WTC11 (cell line): ENCODE measurements at regions not wholly inside any gene's neighbourhood (a gene's known extent, or its start where the extent isn't known, plus 50 kb on each side); places are given as distances from the start of the nearest gene placed in this dataset.

Experiments used
- ATAC-seq: fragments of 200-7000 bp; cut with Tn5 transposase; 2 replicates; pipeline ENCODE4 v1.10.0; 2021; ENCODE audit warnings: mild to moderate bottlenecking, moderate library complexity
- CTCF ChIA-PET: fragments of 300-600 bp; sonication (Branson Sonifier 250); formaldehyde crosslinking; loops from one replicate; lab custom pipeline; 2021; ENCODE audit warnings: antibody characterized with exemption; lab: Charles Lee
- POLR2A ChIA-PET: fragments of 350-600 bp; sonication (Branson Sonifier 250); formaldehyde crosslinking; loops from one replicate; lab custom pipeline; 2021; ENCODE audit warnings: antibody characterized with exemption; lab: Charles Lee
- DNase-seq: peaks from one replicate; pipeline ENCODE4 v3.0.0; 2021; ENCODE audit warnings: low spot score
- H3K27ac Mint-ChIP-seq: 2 replicates; pipeline ENCODE4 v1.8.0; 2021; ENCODE audit warnings: mixed read lengths
- H3K27me3 Mint-ChIP-seq: 2 replicates; pipeline ENCODE4 v1.8.0; 2021; ENCODE audit warnings: low read depth, mild to moderate bottlenecking, moderate library complexity, mixed read lengths
- H3K36me3 Mint-ChIP-seq: 2 replicates; pipeline ENCODE4 v1.8.0; 2021; ENCODE audit warnings: mixed read lengths
- H3K4me1 Mint-ChIP-seq: 2 replicates; pipeline ENCODE4 v1.8.0; 2022; ENCODE audit warnings: mixed read lengths
- H3K4me3 Mint-ChIP-seq: 2 replicates; pipeline ENCODE4 v1.8.0; 2021; ENCODE audit warnings: mild to moderate bottlenecking, moderate library complexity, mixed read lengths
- H3K9me3 Mint-ChIP-seq: 2 replicates; pipeline ENCODE4 v1.8.0; 2021; ENCODE audit warnings: mixed read lengths
- ELF4 ChIP-seq: sonication (generic); formaldehyde crosslinking; IDR thresholded peaks from 2 replicates; pipeline ENCODE4 v1.8.1; 2022; ENCODE audit warnings: low read depth, mild to moderate bottlenecking, moderate library complexity, missing genetic modification reagents
- ETV6 ChIP-seq: sonication (generic); formaldehyde crosslinking; IDR thresholded peaks from 2 replicates; pipeline ENCODE4 v1.8.1; 2022; ENCODE audit warnings: mild to moderate bottlenecking, missing genetic modification reagents
- IRF2 ChIP-seq: sonication (generic); formaldehyde crosslinking; IDR thresholded peaks from 2 replicates; pipeline ENCODE4 v1.8.0; 2022; ENCODE audit warnings: low read depth, missing genetic modification reagents, borderline replicate concordance
- JUN ChIP-seq: sonication (generic); formaldehyde crosslinking; IDR thresholded peaks from 2 replicates; pipeline ENCODE4 v1.8.0; 2023; ENCODE audit warnings: mild to moderate bottlenecking, missing genetic modification reagents
- KAT7 ChIP-seq: sonication (generic); formaldehyde crosslinking; IDR thresholded peaks from 2 replicates; pipeline ENCODE4 v1.8.1; 2023; ENCODE audit warnings: missing genetic modification reagents, mild to moderate bottlenecking, borderline replicate concordance
- MYBL2 ChIP-seq: sonication (generic); formaldehyde crosslinking; IDR thresholded peaks from 2 replicates; pipeline ENCODE4 v1.8.1; 2023; ENCODE audit warnings: mild to moderate bottlenecking, moderate library complexity, missing genetic modification reagents
- NFE2L1 ChIP-seq: sonication (generic); formaldehyde crosslinking; IDR thresholded peaks from 2 replicates; pipeline ENCODE4 v1.8.1; 2023; ENCODE audit warnings: missing genetic modification reagents
- NR1H2 ChIP-seq: sonication (generic); formaldehyde crosslinking; IDR thresholded peaks from 2 replicates; pipeline ENCODE4 v1.9.0; 2021; ENCODE audit warnings: mild to moderate bottlenecking, moderate library complexity, missing genetic modification reagents
- NR3C1 ChIP-seq: sonication (generic); formaldehyde crosslinking; conservative IDR thresholded peaks from 2 replicates; pipeline ENCODE4 v1.8.1; 2023; ENCODE audit warnings: low read depth, mild to moderate bottlenecking, missing genetic modification reagents
- SP1 ChIP-seq: sonication (generic); formaldehyde crosslinking; conservative IDR thresholded peaks from 2 replicates; pipeline ENCODE4 v1.8.1; 2022; ENCODE audit warnings: missing genetic modification reagents
- TP53 ChIP-seq: sonication (generic); formaldehyde crosslinking; IDR thresholded peaks from 2 replicates; pipeline ENCODE4 v1.8.1; 2023; ENCODE audit warnings: mild to moderate bottlenecking, missing genetic modification reagents
- ZNF121 ChIP-seq: sonication (generic); formaldehyde crosslinking; IDR thresholded peaks from 2 replicates; pipeline ENCODE4 v1.8.0; 2023; ENCODE audit warnings: missing genetic modification reagents
- TF ChIP-seq, protein P1 (sequence below): fragments of 250-450 bp; sonication (Bioruptor Pico); IDR thresholded peaks from 2 replicates; pipeline ENCODE4 v1.8.0; 2021; ENCODE audit warnings: mild to moderate bottlenecking
- TF ChIP-seq, protein P2 (sequence below): sonication (generic); formaldehyde crosslinking; IDR thresholded peaks from 2 replicates; pipeline ENCODE4 v1.8.0; 2023; ENCODE audit warnings: missing genetic modification reagents, mild to moderate bottlenecking, borderline replicate concordance
- TF ChIP-seq, protein P3 (sequence below): sonication (generic); formaldehyde crosslinking; IDR thresholded peaks from 2 replicates; pipeline ENCODE4 v1.8.1; 2022; ENCODE audit warnings: mild to moderate bottlenecking, moderate library complexity, missing genetic modification reagents
- TF ChIP-seq, protein P4 (sequence below): sonication (generic); formaldehyde crosslinking; IDR thresholded peaks from 2 replicates; pipeline ENCODE4 v1.8.1; 2023; ENCODE audit warnings: mild to moderate bottlenecking, missing genetic modification reagents
- TF ChIP-seq, protein P5 (sequence below): sonication (generic); formaldehyde crosslinking; IDR thresholded peaks from 2 replicates; pipeline ENCODE4 v1.8.1; 2022; ENCODE audit warnings: missing genetic modification reagents, borderline replicate concordance
- TF ChIP-seq, protein P6 (sequence below): fragments of 250-450 bp; sonication (Bioruptor Pico); conservative IDR thresholded peaks from 2 replicates; pipeline ENCODE4 v1.9.0; 2021; ENCODE audit warnings: mild to moderate bottlenecking
- TF ChIP-seq, protein P7 (sequence below): sonication (generic); formaldehyde crosslinking; IDR thresholded peaks from 2 replicates; pipeline ENCODE4 v1.8.0; 2022; ENCODE audit warnings: missing genetic modification reagents

DNA sequence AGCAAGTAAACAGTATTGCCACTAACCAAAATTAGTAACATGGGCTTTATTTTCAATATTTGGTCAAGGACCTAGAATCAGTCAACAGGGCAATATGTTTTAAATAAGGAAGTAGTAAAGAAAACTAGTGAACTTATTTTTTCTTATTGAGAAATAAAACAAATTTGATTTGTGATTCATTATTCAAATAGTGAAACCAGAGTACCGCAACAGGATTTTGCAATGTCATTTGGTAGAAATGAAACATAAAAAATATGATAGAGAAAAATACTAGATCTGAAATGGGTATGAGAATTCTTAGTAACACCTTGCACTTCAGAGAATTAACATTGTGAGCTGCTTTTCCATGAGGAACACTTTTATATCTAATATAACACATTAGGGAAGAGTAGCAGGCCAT is 291.8 kb upstream of the GBE1 start:
- CTCF ChIA-PET: no interaction called here
- POLR2A ChIA-PET: no interaction called here
- TF ChIP-seq NFE2L1 (CRISPR knock-in tag): no peak
- TF ChIP-seq, protein P1, sequence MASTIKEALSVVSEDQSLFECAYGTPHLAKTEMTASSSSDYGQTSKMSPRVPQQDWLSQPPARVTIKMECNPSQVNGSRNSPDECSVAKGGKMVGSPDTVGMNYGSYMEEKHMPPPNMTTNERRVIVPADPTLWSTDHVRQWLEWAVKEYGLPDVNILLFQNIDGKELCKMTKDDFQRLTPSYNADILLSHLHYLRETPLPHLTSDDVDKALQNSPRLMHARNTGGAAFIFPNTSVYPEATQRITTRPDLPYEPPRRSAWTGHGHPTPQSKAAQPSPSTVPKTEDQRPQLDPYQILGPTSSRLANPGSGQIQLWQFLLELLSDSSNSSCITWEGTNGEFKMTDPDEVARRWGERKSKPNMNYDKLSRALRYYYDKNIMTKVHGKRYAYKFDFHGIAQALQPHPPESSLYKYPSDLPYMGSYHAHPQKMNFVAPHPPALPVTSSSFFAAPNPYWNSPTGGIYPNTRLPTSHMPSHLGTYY (CRISPR knock-in tag): no peak
- ATAC-seq (no peak), DNase-seq (no peak)
- Mint-ChIP-seq H3K4me3 (no peak overlapping the region), H3K4me1 (no peaks in the 10 kb centered on the region), H3K27me3 (no peaks in the 10 kb centered on the region), H3K27ac (no peak overlapping the region), H3K36me3 (no peaks in the 10 kb centered on the region), H3K9me3 (no peaks in the 10 kb centered on the region)

DNA sequence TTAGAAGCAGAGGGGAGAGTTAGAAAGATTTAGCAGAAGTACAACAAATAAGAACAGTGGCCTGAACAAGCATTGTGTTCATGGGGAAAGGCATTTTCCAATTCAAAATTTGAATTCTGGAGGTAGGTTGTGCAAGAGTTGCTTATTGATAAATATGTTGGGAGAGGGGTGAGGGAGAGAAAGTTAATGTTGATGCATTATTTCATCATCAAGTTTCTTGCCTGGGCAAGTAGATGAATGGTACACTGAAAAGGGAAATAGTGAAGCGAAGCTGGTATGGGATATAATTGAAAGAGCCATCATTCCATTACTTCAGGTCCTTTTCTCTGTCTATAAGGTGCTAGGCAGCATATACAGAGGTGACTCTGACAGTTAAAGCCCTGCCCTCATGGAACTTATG is 288.9 kb upstream of the GBE1 start:
- ChIA-PET POLR2A (no interaction called here), CTCF (no interaction called here)

DNA sequence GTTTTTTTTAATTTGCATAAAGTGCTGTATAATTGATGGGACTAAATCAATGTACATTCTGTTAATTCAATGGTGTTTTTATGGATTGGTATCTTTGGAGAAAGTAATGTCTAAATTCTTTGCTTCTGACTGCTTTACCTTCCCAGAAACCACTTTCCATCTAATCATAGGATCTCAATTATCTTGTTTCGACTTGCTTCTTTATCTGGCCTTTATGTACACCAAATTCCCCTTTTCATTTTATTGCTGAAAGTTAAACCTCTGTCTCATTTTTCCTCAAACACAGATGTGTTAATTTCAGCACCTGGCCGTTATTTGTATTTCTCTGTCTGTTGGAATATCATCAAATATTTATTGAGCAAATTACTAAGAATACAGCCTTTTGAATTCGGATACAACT is 287.3 kb upstream of the GBE1 start:
- no peak for ATAC-seq
- H3K36me3 Mint-ChIP-seq: no peaks in the 10 kb centered on the region
- POLR2A ChIA-PET: no interaction called here
- H3K4me3 Mint-ChIP-seq: no peak overlapping the region
- CTCF ChIA-PET: no interaction called here
- no peak for DNase-seq
- no peak overlapping the region for H3K27ac Mint-ChIP-seq
- no peaks in the 10 kb centered on the region for H3K27me3 Mint-ChIP-seq
- H3K4me1 Mint-ChIP-seq: no peaks in the 10 kb centered on the region
- no peaks in the 10 kb centered on the region for H3K9me3 Mint-ChIP-seq
- TF ChIP-seq ELF4: no peak
- TF ChIP-seq, protein P2, sequence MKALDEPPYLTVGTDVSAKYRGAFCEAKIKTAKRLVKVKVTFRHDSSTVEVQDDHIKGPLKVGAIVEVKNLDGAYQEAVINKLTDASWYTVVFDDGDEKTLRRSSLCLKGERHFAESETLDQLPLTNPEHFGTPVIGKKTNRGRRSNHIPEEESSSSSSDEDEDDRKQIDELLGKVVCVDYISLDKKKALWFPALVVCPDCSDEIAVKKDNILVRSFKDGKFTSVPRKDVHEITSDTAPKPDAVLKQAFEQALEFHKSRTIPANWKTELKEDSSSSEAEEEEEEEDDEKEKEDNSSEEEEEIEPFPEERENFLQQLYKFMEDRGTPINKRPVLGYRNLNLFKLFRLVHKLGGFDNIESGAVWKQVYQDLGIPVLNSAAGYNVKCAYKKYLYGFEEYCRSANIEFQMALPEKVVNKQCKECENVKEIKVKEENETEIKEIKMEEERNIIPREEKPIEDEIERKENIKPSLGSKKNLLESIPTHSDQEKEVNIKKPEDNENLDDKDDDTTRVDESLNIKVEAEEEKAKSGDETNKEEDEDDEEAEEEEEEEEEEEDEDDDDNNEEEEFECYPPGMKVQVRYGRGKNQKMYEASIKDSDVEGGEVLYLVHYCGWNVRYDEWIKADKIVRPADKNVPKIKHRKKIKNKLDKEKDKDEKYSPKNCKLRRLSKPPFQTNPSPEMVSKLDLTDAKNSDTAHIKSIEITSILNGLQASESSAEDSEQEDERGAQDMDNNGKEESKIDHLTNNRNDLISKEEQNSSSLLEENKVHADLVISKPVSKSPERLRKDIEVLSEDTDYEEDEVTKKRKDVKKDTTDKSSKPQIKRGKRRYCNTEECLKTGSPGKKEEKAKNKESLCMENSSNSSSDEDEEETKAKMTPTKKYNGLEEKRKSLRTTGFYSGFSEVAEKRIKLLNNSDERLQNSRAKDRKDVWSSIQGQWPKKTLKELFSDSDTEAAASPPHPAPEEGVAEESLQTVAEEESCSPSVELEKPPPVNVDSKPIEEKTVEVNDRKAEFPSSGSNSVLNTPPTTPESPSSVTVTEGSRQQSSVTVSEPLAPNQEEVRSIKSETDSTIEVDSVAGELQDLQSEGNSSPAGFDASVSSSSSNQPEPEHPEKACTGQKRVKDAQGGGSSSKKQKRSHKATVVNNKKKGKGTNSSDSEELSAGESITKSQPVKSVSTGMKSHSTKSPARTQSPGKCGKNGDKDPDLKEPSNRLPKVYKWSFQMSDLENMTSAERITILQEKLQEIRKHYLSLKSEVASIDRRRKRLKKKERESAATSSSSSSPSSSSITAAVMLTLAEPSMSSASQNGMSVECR (CRISPR knock-in tag): no peak
- TF ChIP-seq, protein P3, sequence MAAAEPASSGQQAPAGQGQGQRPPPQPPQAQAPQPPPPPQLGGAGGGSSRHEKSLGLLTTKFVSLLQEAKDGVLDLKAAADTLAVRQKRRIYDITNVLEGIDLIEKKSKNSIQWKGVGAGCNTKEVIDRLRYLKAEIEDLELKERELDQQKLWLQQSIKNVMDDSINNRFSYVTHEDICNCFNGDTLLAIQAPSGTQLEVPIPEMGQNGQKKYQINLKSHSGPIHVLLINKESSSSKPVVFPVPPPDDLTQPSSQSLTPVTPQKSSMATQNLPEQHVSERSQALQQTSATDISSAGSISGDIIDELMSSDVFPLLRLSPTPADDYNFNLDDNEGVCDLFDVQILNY (CRISPR knock-in tag): no peak
- TF ChIP-seq, protein P4, sequence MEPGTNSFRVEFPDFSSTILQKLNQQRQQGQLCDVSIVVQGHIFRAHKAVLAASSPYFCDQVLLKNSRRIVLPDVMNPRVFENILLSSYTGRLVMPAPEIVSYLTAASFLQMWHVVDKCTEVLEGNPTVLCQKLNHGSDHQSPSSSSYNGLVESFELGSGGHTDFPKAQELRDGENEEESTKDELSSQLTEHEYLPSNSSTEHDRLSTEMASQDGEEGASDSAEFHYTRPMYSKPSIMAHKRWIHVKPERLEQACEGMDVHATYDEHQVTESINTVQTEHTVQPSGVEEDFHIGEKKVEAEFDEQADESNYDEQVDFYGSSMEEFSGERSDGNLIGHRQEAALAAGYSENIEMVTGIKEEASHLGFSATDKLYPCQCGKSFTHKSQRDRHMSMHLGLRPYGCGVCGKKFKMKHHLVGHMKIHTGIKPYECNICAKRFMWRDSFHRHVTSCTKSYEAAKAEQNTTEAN (CRISPR knock-in tag): no peak

More for the DNA sequence above, 288.9 kb upstream of the GBE1 start:
- TF ChIP-seq ZNF121 (no peak), NR1H2 (CRISPR knock-in tag) (no peak), TP53 (no peak), ETV6 (no peak), MYBL2 (CRISPR knock-in tag) (no peak), IRF2 (CRISPR knock-in tag) (no peak), KAT7 (CRISPR knock-in tag) (no peak), JUN (no peak), SP1 (CRISPR knock-in tag) (no peak), NR3C1 (CRISPR knock-in tag) (no peak)
- TF ChIP-seq, protein P5, sequence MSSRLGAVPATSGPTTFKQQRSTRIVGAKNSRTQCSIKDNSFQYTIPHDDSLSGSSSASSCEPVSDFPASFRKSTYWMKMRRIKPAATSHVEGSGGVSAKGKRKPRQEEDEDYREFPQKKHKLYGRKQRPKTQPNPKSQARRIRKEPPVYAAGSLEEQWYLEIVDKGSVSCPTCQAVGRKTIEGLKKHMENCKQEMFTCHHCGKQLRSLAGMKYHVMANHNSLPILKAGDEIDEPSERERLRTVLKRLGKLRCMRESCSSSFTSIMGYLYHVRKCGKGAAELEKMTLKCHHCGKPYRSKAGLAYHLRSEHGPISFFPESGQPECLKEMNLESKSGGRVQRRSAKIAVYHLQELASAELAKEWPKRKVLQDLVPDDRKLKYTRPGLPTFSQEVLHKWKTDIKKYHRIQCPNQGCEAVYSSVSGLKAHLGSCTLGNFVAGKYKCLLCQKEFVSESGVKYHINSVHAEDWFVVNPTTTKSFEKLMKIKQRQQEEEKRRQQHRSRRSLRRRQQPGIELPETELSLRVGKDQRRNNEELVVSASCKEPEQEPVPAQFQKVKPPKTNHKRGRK (CRISPR knock-in tag): no peak
- TF ChIP-seq, protein P6, sequence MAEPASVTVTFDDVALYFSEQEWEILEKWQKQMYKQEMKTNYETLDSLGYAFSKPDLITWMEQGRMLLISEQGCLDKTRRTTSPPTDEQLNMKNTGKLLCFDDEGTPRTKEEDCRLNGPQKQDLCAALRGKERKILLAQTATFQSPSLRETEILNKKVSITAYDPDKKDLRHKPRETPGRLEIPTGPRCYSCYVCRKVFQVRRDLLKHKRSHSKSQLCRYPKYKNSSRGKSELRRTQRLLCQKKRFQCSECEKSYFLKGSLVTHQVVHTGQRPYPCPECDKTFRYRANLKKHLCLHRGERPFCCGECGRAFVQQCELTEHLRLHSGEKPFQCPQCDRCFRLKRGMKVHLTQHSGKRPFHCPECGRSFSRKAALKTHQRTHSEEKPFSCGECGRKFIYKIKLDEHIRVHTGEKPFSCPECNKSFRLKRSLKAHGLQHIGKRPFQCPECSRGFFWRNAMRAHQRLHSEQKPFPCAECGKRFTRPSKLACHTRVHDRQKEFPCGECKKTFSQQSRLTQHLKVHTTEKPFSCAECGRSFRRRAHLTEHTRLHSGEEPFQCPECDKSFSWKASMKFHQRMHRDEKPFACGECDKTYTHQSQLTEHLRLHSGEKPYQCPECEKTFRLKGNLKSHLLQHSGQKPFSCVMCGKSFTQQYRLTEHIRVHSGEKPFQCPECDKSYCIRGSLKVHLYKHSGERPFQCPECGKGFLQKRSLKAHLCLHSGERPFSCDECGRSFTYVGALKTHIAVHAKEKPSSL: no peak
- TF ChIP-seq, protein P7, sequence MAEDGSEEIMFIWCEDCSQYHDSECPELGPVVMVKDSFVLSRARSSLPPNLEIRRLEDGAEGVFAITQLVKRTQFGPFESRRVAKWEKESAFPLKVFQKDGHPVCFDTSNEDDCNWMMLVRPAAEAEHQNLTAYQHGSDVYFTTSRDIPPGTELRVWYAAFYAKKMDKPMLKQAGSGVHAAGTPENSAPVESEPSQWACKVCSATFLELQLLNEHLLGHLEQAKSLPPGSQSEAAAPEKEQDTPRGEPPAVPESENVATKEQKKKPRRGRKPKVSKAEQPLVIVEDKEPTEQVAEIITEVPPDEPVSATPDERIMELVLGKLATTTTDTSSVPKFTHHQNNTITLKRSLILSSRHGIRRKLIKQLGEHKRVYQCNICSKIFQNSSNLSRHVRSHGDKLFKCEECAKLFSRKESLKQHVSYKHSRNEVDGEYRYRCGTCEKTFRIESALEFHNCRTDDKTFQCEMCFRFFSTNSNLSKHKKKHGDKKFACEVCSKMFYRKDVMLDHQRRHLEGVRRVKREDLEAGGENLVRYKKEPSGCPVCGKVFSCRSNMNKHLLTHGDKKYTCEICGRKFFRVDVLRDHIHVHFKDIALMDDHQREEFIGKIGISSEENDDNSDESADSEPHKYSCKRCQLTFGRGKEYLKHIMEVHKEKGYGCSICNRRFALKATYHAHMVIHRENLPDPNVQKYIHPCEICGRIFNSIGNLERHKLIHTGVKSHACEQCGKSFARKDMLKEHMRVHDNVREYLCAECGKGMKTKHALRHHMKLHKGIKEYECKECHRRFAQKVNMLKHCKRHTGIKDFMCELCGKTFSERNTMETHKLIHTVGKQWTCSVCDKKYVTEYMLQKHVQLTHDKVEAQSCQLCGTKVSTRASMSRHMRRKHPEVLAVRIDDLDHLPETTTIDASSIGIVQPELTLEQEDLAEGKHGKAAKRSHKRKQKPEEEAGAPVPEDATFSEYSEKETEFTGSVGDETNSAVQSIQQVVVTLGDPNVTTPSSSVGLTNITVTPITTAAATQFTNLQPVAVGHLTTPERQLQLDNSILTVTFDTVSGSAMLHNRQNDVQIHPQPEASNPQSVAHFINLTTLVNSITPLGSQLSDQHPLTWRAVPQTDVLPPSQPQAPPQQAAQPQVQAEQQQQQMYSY: no peak
- H3K9me3 Mint-ChIP-seq: no peaks in the 10 kb centered on the region
- H3K4me3 Mint-ChIP-seq: no peak overlapping the region
- no peak for ATAC-seq
- DNase-seq: no peak
- H3K27me3 Mint-ChIP-seq: no peaks in the 10 kb centered on the region
- H3K4me1 Mint-ChIP-seq: no peaks in the 10 kb centered on the region
- H3K27ac Mint-ChIP-seq: no peak overlapping the region
- H3K36me3 Mint-ChIP-seq: no peaks in the 10 kb centered on the region
